Keratinocyte (primary cell): ENCODE measurements at regions not wholly inside any gene's neighbourhood (a gene's known extent, or its start where the extent isn't known, plus 50 kb on each side); places are given as distances from the start of the nearest gene placed in this dataset.

Experiments used
- DNase-seq: peaks from one replicate; pipeline ENCODE4 v3.0.0-alpha.2; 2011; ENCODE audit warnings: low read depth, missing footprints, low spot score
- FAIRE-seq: peaks from 2 replicates; lab custom pipeline; 2011; peaks lifted over from hg19 to GRCh38; lab: Jason Lieb, UNC
- H2AFZ ChIP-seq: 2 replicates; pipeline ENCODE4 v1.6.0; 2012; ENCODE audit warnings: low read length, control low read depth, inconsistent platforms; ENCODE audit not compliant: control insufficient read depth
- H3K27ac ChIP-seq: 2 replicates; pipeline ENCODE4 v1.5.1; 2011; ENCODE audit warnings: low read length; ENCODE audit not compliant: control insufficient read depth, insufficient read depth
- H3K27me3 ChIP-seq: 3 replicates; pipeline ENCODE4 v1.6.0; 2011; ENCODE audit warnings: low read length; ENCODE audit not compliant: control insufficient read depth, insufficient read depth; ENCODE audit errors: extremely low read depth
- H3K36me3 ChIP-seq, 2 experiments: 2 replicates in 1 of 2; 3 replicates in 1 of 2; pipeline ENCODE4 v1.5.1; 2011; ENCODE audit warnings: low read length in 2 of 2, mild to moderate bottlenecking in 1 of 2; ENCODE audit not compliant: control insufficient read depth in 2 of 2, insufficient read depth in 2 of 2; ENCODE audit errors: extremely low read depth in 1 of 2
- H3K4me1 ChIP-seq: 3 replicates; pipeline ENCODE4 v1.5.1; 2011; ENCODE audit warnings: low read length; ENCODE audit not compliant: control insufficient read depth, insufficient read depth; ENCODE audit errors: extremely low read depth
- H3K4me2 ChIP-seq: 3 replicates; pipeline ENCODE4 v1.6.0; 2011; ENCODE audit warnings: low read depth, low read length; ENCODE audit not compliant: control insufficient read depth, insufficient read depth; ENCODE audit errors: extremely low read depth
- H3K4me3 ChIP-seq, 3 experiments: fragments of 200-600 bp in 1 of 3; sonication (generic) in 1 of 3; 2 replicates in 2 of 3; 3 replicates in 1 of 3; pipeline ENCODE4 v1.5.1; 2011 to 2016; ENCODE audit warnings: low read length in 3 of 3, mild to moderate bottlenecking in 3 of 3, control low read depth in 2 of 3, inconsistent platforms in 1 of 3, low read depth in 1 of 3, mixed read lengths in 1 of 3, mixed run types in 1 of 3, moderate library complexity in 1 of 3; ENCODE audit not compliant: control insufficient read depth in 2 of 3, insufficient read depth in 2 of 3; ENCODE audit errors: extremely low read depth in 1 of 3
- H3K79me2 ChIP-seq: 2 replicates; pipeline ENCODE4 v1.6.0; 2012; ENCODE audit warnings: low read length; ENCODE audit not compliant: control insufficient read depth, insufficient read depth
- H3K9ac ChIP-seq: 3 replicates; pipeline ENCODE4 v1.6.0; 2011; ENCODE audit warnings: low read length; ENCODE audit not compliant: control insufficient read depth, insufficient read depth; ENCODE audit errors: extremely low read depth
- H3K9me1 ChIP-seq: 3 replicates; pipeline ENCODE4 v1.6.0; 2011; ENCODE audit warnings: low read length; ENCODE audit not compliant: control insufficient read depth, insufficient read depth; ENCODE audit errors: extremely low read depth
- H3K9me3 ChIP-seq: 2 replicates; pipeline ENCODE4 v1.5.1; 2012; ENCODE audit warnings: low read depth, low read length; ENCODE audit not compliant: control insufficient read depth
- H4K20me1 ChIP-seq: 3 replicates; pipeline ENCODE4 v1.6.0; 2011; ENCODE audit warnings: low read length; ENCODE audit not compliant: control insufficient read depth, insufficient read depth; ENCODE audit errors: extremely low read depth
- CTCF ChIP-seq, 3 experiments: IDR thresholded peaks in 1 of 3; conservative IDR thresholded peaks in 1 of 3; optimal IDR thresholded peaks in 1 of 3; 2 replicates in 2 of 3; 3 replicates in 1 of 3; pipeline versions ENCODE3 to v1.5.1; 2011; ENCODE audit warnings: low read length in 3 of 3, mild to moderate bottlenecking in 3 of 3, moderate library complexity in 2 of 3, control low read depth in 1 of 3, inconsistent platforms in 1 of 3; ENCODE audit not compliant: insufficient read depth in 2 of 3; ENCODE audit errors: extremely low read depth in 1 of 3
- EZH2 ChIP-seq: IDR thresholded peaks from one replicate; pipeline ENCODE4 v1.6.1; 2012; ENCODE audit warnings: inconsistent platforms, mild to moderate bottlenecking, low read length, moderate library complexity
- dilution Hi-C: fragments of 300-500 bp; cut with MboI; formaldehyde crosslinking; loops from one replicate; pipeline ENCODE4 v1.7.0; 2020; ENCODE audit warnings: low sequenced_read_pairs; ENCODE audit not compliant: extremely low pct_ligation_motif_present

GRCh38 chr6:105769197-105769596 lies 316.9 kb upstream of the PRDM1 start:
- H3K79me2 ChIP-seq, result no peaks in the 10 kb centered on the region
- no peaks in the 10 kb centered on the region for H4K20me1 ChIP-seq
- no peaks in the 10 kb centered on the region for H3K36me3 ChIP-seq
- H3K4me2 ChIP-seq, result no peak overlapping the region
- H3K9me3 ChIP-seq, result no peaks in the 10 kb centered on the region
- H3K27ac ChIP-seq, result peak overlapping the region; percentile 42
- H3K27me3 ChIP-seq, result no peaks in the 10 kb centered on the region
- dilution Hi-C loops, result no loop called here
- DNase-seq (no peak), FAIRE-seq (no peak)
- TF ChIP-seq CTCF (optimal IDR thresholded peaks at IDR 0.05 in 1 of 3, IDR thresholded peaks at IDR 0.05 in 1 of 3, conservative IDR thresholded peaks at IDR 0.05 in 1 of 3; ENCODE audit: extremely low read depth in 1 of 3, insufficient read depth in 2 of 3, low read length in 3 of 3) (no peak), EZH2 (no peak)
- no peaks in the 10 kb centered on the region for H3K9me1 ChIP-seq
- H3K9ac ChIP-seq, result no peak overlapping the region
- no peak overlapping the region for H3K4me3 ChIP-seq
- no peak overlapping the region for H2AFZ ChIP-seq
- peaks cover 29% of the 10 kb centered on the region for H3K4me1 ChIP-seq

- TF ChIP-seq CTCF (optimal IDR thresholded peaks at IDR 0.05 in 1 of 3, IDR thresholded peaks at IDR 0.05 in 1 of 3, conservative IDR thresholded peaks at IDR 0.05 in 1 of 3; ENCODE audit: extremely low read depth in 1 of 3, insufficient read depth in 2 of 3, low read length in 3 of 3) (no peak), EZH2 (no peak)
These were observed 318.6 kb upstream of the PRDM1 start for GRCh38 chr6:105767541-105767940.

More at GRCh38 chr6:105767541-105767940, 318.6 kb upstream of the PRDM1 start:
- H3K4me3 ChIP-seq, result no peak overlapping the region
- FAIRE-seq (no peak), DNase-seq (no peak)
- H3K4me1 ChIP-seq, result peaks cover 44% of the 10 kb centered on the region
- H3K36me3 ChIP-seq, result no peaks in the 10 kb centered on the region
- H4K20me1 ChIP-seq, result no peaks in the 10 kb centered on the region
- no peak overlapping the region for H3K9ac ChIP-seq
- no peak overlapping the region for H3K27ac ChIP-seq
- H2AFZ ChIP-seq, result no peak overlapping the region
- no peaks in the 10 kb centered on the region for H3K79me2 ChIP-seq
- no peaks in the 10 kb centered on the region for H3K9me3 ChIP-seq
- no peaks in the 10 kb centered on the region for H3K9me1 ChIP-seq
- dilution Hi-C loops, result no loop called here
- no peaks in the 10 kb centered on the region for H3K27me3 ChIP-seq
- H3K4me2 ChIP-seq, result no peak overlapping the region
